Breast epithelium (tissue), 4 donors: ENCODE measurements at regions not wholly inside any gene's neighbourhood (a gene's known extent, or its start where the extent isn't known, plus 50 kb on each side); places are given as distances from the start of the nearest gene placed in this dataset.
A peak's percentile ranks its signal among the peaks of the same experiment; 100 is the strongest.
"Not testable (repeated sequence)": the region's sequence is repeated elsewhere in the genome, so short reads cannot be mapped to it uniquely, and the experiment has no call there.

Experiments used
- DNase-seq, 2 donors: peaks; one replicate each; pipeline ENCODE4 v3.0.0-alpha.2; 2019; ENCODE audit warnings: low spot score in 2 of 2
- H3K27ac ChIP-seq, 2 donors: fragments of 200-600 bp; sonication (generic) in 1 of 2; one replicate each; pipeline ENCODE4 v1.5.1; 2016 to 2019; ENCODE audit warnings: mild to moderate bottlenecking in 1 of 2
- H3K27me3 ChIP-seq, 2 donors: fragments of 200-600 bp; sonication (generic) in 1 of 2; one replicate each; pipeline versions ENCODE4 v1.5.1 to v1.6.0; 2017 to 2019; ENCODE audit warnings: control low read depth in 1 of 2, mild to moderate bottlenecking in 1 of 2
- H3K36me3 ChIP-seq: fragments of 200-600 bp; one replicate; pipeline ENCODE4 v1.5.1; 2019
- H3K4me1 ChIP-seq, 2 donors: fragments of 200-600 bp; sonication (generic); one replicate each; pipeline ENCODE4 v1.5.1; 2016 to 2019; ENCODE audit warnings: control low read depth in 1 of 2
- H3K4me3 ChIP-seq, 3 donors: fragments of 200-600 bp; sonication (generic); 1 replicate in 2 of 3; 2 replicates in 1 of 3; pipeline ENCODE4 v1.5.1; 2016 to 2019; ENCODE audit warnings: mild to moderate bottlenecking in 3 of 3, moderate library complexity in 2 of 3
- H3K9me3 ChIP-seq, 2 donors: fragments of 200-600 bp; sonication (generic) in 1 of 2; one replicate each; pipeline ENCODE4 v1.5.1; 2016 to 2019; ENCODE audit warnings: control low read depth in 1 of 2
- intact Hi-C: fragments of 100-400 bp; cut with DNase I; formaldehyde crosslinking; loops from one replicate; pipeline ENCODE4 v1.15.1; 2023; ENCODE audit warnings: low total_unique reads

DNA sequence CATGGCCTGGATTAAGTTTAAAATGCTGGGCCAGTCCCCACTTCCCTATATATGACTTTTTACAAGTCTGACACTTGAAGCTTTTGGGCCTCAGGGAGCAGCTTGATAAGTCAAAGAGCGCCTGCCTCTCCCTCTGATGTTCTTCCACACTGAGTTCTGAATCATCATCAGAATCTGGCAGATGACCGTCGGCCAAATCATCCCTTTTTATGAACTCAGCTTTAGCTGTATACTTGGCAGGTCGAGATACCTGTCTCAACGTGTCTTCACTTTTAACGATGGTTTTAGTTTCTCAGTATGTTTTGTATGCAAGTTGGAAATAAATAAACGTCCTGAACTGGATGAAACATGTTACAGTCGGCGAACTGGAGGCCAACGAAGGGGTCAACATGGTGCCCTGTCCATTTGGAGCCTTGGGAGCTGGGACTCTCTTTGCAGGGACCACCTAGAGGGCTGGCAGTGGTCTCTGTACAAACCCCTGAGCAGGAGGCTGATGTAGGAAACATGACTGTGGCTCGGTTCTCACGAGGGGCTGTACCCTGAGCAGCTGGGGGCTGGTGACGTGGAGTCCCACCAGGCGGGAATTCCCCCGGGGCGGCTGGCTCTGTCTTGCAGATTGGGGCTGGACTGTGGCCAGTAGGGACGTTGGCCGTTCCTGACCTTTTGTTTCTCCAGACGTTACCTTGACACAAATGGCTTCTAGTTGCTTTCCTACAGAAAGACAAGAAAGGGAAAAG is 192.2 kb upstream of the PRKX start:
- H3K4me1 ChIP-seq, H3K36me3 ChIP-seq, H3K4me3 ChIP-seq, H3K9me3 ChIP-seq, H3K27me3 ChIP-seq, DNase-seq, intact Hi-C loops, H3K27ac ChIP-seq: not testable (repeated sequence)

- H3K4me3 ChIP-seq, H3K36me3 ChIP-seq, DNase-seq, H3K4me1 ChIP-seq, intact Hi-C loops, H3K27ac ChIP-seq, H3K27me3 ChIP-seq, H3K9me3 ChIP-seq: not testable (repeated sequence)
These were observed 188.8 kb upstream of the PRKX start for GRCh38 chrX:3902222-3902621.

DNA sequence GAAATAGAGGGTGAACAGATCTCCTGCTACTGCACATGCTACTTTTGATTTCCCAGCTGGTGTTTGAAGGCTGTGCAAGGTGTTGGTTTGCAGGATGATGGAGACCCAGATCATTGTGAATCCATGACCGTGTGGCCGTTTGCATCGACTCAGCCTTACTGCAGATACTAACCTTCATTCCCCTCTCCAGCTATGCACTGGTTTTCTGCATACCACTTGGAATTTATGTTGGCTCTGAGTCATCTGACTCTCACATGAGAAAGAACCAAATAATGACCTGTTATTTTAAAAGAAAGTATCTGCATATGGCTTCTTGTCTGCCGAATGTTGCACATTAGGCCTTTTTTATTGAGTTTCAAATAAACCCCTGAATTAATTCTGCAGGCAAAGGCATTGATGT is 183.3 kb upstream of the PRKX start:
- DNase-seq, H3K4me3 ChIP-seq, H3K27me3 ChIP-seq, H3K36me3 ChIP-seq, H3K9me3 ChIP-seq, intact Hi-C loops, H3K27ac ChIP-seq, H3K4me1 ChIP-seq: not testable (repeated sequence)

- intact Hi-C loops, DNase-seq, H3K27ac ChIP-seq, H3K4me1 ChIP-seq, H3K27me3 ChIP-seq, H3K9me3 ChIP-seq, H3K36me3 ChIP-seq: not testable (repeated sequence)
- peak overlapping the region in 1 of 3 donors; percentile 43 for H3K4me3 ChIP-seq
These were observed 169.1 kb upstream of the PRKX start for GRCh38 chrX:3882553-3882920.

DNA sequence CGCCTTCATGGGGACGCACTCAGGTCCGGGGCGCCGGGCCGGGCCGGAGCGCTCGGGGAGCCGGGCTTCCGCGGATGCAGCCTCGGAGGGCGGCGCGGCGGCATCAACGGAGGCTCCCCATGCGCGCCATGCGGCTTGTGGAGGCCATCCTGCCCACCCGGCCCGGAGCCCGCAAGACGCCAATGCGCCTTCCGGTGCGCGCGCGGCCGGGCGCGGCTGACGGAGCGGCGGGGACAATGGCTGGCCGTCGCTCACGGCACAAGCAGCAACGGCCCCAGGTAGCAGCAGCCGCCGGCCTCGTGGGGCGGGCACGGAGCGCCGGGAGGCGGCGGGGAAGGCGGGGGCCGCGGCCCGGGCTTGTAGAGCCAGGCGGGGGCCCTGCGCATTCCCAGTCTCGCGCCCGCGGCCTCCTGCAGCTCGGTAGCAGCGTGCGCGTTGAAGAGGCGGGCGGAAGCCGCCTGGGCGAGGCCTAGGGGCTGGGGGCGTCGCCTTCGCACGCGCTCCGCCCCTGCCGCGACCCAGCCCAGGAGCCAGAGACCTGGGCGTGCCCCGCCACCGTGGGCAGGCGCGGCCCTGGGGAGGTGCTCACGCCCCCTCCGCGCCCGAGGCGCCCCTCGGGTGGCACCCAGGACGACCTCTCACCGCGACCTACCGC is 168.6 kb upstream of the PRKX start:
- intact Hi-C loops, H3K27me3 ChIP-seq, DNase-seq, H3K4me1 ChIP-seq, H3K9me3 ChIP-seq, H3K27ac ChIP-seq, H3K36me3 ChIP-seq: not testable (repeated sequence)
- H3K4me3 ChIP-seq: peak overlapping the region in 1 of 3 donors; percentile 43

- H3K36me3 ChIP-seq, H3K9me3 ChIP-seq, H3K4me1 ChIP-seq, H3K27ac ChIP-seq, H3K4me3 ChIP-seq, intact Hi-C loops, DNase-seq, H3K27me3 ChIP-seq: not testable (repeated sequence)
These were observed 167.9 kb upstream of the PRKX start for GRCh38 chrX:3881255-3881895.

DNA sequence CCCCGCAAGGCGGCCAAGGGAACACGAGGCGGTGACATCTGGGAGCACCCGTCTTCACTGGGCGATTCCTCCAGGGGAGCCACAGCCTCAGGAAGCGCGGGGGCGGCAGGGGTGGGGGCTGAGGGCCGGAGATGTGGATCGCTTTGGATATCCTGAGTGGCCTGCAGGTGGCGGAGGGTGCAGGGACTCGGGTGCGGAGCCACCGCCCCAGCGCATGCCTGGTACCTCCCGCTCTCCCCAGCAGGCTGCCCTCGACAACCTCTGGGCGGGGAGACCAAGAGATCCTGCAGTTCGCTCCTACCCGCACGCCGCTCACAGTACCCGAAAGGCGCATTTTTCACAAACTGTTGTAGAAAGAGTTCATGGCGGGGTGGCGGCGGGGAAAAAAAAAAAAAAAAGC is 162.9 kb upstream of the PRKX start:
- H3K36me3 ChIP-seq, H3K9me3 ChIP-seq, intact Hi-C loops, H3K27me3 ChIP-seq, H3K4me3 ChIP-seq, H3K4me1 ChIP-seq, H3K27ac ChIP-seq, DNase-seq: not testable (repeated sequence)

DNA sequence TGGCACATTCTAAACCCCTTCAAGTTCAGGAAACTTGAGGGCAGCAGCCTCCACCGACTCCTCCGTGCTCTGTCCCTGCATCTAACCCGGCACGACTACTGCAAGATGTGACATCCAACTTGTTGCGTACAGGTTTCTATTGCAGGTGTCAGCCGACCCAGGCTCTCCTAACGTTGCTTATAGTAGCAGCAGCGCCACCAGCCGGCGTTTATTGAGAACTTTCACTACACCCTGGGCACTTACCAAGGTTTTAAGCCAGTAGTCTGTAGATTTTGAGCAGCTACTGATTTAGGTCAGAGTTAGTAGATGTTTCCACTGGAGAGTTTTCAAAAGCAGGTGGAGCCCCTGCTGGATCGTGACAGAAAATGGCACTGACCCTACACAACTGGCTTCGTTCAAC is 162.2 kb upstream of the PRKX start:
- H3K4me1 ChIP-seq, DNase-seq, H3K36me3 ChIP-seq, H3K4me3 ChIP-seq, H3K27me3 ChIP-seq, intact Hi-C loops, H3K9me3 ChIP-seq, H3K27ac ChIP-seq: not testable (repeated sequence)

- DNase-seq, H3K9me3 ChIP-seq, H3K27ac ChIP-seq, H3K4me1 ChIP-seq, H3K4me3 ChIP-seq, intact Hi-C loops, H3K27me3 ChIP-seq, H3K36me3 ChIP-seq: not testable (repeated sequence)
These were observed 158.9 kb upstream of the PRKX start for GRCh38 chrX:3872226-3872879.

DNA sequence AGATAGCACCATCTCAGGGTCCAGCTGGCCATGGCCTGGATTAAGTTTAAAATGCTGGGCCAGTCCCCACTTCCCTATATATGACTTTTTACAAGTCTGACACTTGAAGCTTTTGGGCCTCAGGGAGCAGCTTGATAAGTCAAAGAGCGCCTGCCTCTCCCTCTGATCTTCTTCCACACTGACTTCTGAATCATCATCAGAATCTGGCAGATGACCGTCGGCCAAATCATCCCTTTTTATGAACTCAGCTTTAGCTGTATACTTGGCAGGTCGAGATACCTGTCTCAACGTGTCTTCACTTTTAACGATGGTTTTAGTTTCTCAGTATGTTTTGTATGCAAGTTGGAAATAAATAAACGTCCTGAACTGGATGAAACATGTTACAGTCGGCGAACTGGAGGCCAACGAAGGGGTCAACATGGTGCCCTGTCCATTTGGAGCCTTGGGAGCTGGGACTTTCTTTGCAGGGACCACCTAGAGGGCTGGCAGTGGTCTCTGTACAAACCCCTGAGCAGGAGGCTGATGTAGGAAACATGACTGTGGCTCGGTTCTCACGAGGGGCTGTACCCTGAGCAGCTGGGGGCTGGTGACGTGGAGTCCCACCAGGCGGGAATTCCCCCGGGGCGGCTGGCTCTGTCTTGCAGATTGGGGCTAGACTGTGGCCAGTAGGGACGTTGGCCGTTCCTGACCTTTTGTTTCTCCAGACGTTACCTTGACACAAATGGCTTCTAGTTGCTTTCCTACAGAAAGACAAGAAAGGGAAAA is 153.8 kb upstream of the PRKX start:
- DNase-seq, H3K9me3 ChIP-seq, H3K4me3 ChIP-seq, H3K4me1 ChIP-seq, H3K36me3 ChIP-seq, H3K27ac ChIP-seq, intact Hi-C loops, H3K27me3 ChIP-seq: not testable (repeated sequence)

GRCh38 chrX:3858332-3858731 is 144.9 kb upstream of the PRKX start:
- intact Hi-C loops, H3K27ac ChIP-seq, H3K36me3 ChIP-seq, DNase-seq, H3K4me1 ChIP-seq, H3K9me3 ChIP-seq, H3K4me3 ChIP-seq, H3K27me3 ChIP-seq: not testable (repeated sequence)

DNA sequence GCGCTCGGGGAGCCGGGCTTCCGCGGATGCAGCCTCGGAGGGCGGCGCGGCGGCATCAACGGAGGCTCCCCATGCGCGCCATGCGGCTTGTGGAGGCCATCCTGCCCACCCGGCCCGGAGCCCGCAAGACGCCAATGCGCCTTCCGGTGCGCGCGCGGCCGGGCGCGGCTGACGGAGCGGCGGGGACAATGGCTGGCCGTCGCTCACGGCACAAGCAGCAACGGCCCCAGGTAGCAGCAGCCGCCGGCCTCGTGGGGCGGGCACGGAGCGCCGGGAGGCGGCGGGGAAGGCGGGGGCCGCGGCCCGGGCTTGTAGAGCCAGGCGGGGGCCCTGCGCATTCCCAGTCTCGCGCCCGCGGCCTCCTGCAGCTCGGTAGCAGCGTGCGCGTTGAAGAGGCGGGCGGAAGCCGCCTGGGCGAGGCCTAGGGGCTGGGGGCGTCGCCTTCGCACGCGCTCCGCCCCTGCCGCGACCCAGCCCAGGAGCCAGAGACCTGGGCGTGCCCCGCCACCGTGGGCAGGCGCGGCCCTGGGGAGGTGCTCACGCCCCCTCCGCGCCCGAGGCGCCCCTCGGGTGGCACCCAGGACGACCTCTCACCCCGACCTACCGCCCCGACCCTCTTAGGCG is 130.2 kb upstream of the PRKX start:
- DNase-seq, H3K4me1 ChIP-seq, H3K36me3 ChIP-seq, H3K27ac ChIP-seq, intact Hi-C loops, H3K9me3 ChIP-seq, H3K27me3 ChIP-seq: not testable (repeated sequence)
- H3K4me3 ChIP-seq: peak overlapping the region; percentile 18 to 67 (median 48)
